BLaER1 (cell line): ENCODE measurements at regions not wholly inside any gene's neighbourhood (a gene's known extent, or its start where the extent isn't known, plus 50 kb on each side); places are given as distances from the start of the nearest gene placed in this dataset.

Experiments used
- H3K27ac ChIP-seq: shearing (Covaris generic); formaldehyde crosslinking; 2 replicates; pipeline ENCODE4 v1.8.1; 2022
- H3K27me3 ChIP-seq: shearing (Covaris generic); formaldehyde crosslinking; 2 replicates; pipeline ENCODE4 v1.8.1; 2022
- H3K36me3 ChIP-seq: shearing (Covaris generic); formaldehyde crosslinking; 2 replicates; pipeline ENCODE4 v1.8.1; 2022
- H3K4me1 ChIP-seq: shearing (Covaris generic); formaldehyde crosslinking; 2 replicates; pipeline ENCODE4 v1.8.1; 2022
- H3K4me2 ChIP-seq: shearing (Covaris generic); formaldehyde crosslinking; 2 replicates; pipeline ENCODE4 v1.8.1; 2022
- H3K4me3 ChIP-seq: shearing (Covaris generic); formaldehyde crosslinking; 2 replicates; pipeline ENCODE4 v1.8.1; 2022
- H3K9ac ChIP-seq: shearing (Covaris generic); formaldehyde crosslinking; 2 replicates; pipeline ENCODE4 v1.8.1; 2022
- H3K9me3 ChIP-seq: shearing (Covaris generic); formaldehyde crosslinking; 2 replicates; pipeline ENCODE4 v1.8.1; 2022
- H4K20me1 ChIP-seq: shearing (Covaris generic); formaldehyde crosslinking; 2 replicates; pipeline ENCODE4 v1.8.1; 2022
- Cebpa-rat ChIP-seq: shearing (Covaris generic); IDR thresholded peaks from 2 replicates; pipeline ENCODE4 v1.8.1; 2022

DNA sequence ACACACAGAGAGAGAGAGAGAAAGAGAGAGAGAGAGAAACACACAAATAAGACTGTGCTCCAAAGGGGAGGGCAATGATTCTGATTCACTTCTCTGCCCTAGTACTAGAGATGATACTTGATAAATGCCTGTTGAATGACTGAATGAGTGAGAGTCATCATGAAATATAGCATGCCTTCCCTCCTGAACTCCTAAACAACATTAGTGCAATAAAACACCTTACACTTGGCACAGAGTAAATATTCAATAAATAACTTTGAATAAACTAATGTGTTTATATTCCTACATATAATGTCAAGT is 511.2 kb upstream of the RAG2 start:
- no peaks in the 10 kb centered on the region for H3K36me3 ChIP-seq

DNA sequence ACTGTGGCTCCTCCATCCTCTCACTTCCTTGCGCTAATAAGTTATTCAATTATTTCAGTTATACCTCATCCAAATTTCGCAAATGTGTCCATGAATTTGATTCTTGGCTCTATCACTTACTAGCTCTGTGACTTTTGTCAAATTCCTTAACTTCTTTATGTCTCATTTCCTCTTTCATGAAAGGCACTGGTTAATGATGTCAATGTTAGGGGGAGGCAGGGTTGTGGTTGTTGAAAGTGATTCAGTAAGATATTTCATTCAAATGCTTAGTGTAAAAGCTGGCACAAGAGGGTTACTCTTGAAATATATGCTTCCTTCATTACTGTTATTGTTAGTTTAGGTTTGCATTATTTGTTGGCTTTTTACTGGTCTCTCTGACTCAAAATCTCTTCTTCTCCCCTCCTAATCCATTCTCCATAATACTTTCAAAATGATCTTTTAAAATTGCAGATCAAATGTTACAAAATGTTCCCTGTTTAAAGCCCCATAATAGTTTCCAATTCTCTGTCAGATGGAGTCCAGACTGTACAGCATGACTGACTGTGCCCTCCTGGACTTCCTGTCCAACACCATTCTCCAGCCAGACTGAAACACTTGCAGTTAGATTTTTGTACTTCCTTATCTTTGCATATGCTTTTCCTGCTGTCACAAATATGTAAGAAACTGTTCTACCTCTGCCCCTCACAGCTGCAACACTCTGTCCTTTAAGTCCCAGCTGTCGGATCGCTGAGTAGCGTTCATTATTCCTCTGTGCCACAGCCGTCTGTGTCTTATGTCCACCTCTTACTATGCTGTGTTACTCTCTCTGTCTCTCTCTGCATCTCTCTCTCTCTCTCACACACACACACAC is 510.6 kb upstream of the RAG2 start:
- no peak overlapping the region for H3K9ac ChIP-seq
- H3K4me1 ChIP-seq, result no peaks in the 10 kb centered on the region
- no peaks in the 10 kb centered on the region for H4K20me1 ChIP-seq
- H3K27me3 ChIP-seq, result no peaks in the 10 kb centered on the region
- no peak for TF ChIP-seq Cebpa-rat
- no peaks in the 10 kb centered on the region for H3K9me3 ChIP-seq
- no peak overlapping the region for H3K4me3 ChIP-seq
- H3K36me3 ChIP-seq, result no peaks in the 10 kb centered on the region
- H3K27ac ChIP-seq, result no peak overlapping the region
- no peak overlapping the region for H3K4me2 ChIP-seq

More for the DNA sequence above, 511.2 kb upstream of the RAG2 start:
- Histone ChIP-seq H4K20me1 (no peaks in the 10 kb centered on the region), H3K4me2 (no peak overlapping the region), H3K9me3 (no peaks in the 10 kb centered on the region), H3K27ac (no peak overlapping the region), H3K4me1 (no peaks in the 10 kb centered on the region), H3K27me3 (no peaks in the 10 kb centered on the region), H3K9ac (no peak overlapping the region), H3K4me3 (no peak overlapping the region)
- TF ChIP-seq Cebpa-rat, result no peak

DNA sequence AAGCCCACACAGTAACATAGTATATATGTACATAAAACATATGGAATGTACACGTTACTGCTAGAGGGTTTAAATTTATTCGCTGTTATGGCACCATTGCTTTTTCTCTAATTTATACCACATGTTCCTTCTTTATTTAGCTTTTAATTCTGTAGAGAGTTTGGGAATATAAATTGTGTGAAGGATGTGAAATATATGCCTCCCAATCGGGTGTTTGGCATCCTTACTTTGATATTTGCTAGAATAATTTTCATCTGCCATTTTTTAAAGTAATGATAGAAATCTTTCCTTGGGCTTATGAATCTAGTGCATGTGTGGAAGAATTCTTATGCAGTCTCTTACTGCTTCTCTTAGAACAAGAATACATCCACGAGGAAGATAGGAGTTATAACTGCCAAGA is 509.8 kb upstream of the RAG2 start:
- Histone ChIP-seq H3K27me3 (no peaks in the 10 kb centered on the region), H4K20me1 (no peaks in the 10 kb centered on the region), H3K36me3 (no peaks in the 10 kb centered on the region), H3K9ac (no peak overlapping the region), H3K4me2 (no peak overlapping the region), H3K9me3 (no peaks in the 10 kb centered on the region), H3K4me1 (no peaks in the 10 kb centered on the region), H3K4me3 (no peak overlapping the region), H3K27ac (no peak overlapping the region)
- TF ChIP-seq Cebpa-rat, result no peak

DNA sequence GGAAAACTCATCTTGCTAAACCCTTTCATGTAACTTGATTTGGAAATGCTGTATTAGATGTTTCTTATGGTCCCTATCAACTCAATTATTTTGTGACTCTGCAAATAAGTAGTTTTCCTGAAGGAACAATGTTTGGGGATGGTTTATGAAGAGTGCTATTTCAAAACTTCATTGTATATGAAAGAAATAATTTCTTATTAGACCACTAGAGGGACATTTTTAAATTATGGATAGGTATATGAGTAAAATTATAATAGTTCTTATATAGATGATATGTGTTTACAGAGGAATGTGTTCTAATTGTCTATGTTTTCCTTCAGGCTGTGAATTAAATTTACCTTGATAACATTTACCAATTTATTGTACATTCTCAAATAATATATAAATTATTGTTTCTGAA is 509.4 kb upstream of the RAG2 start:
- TF ChIP-seq Cebpa-rat, result no peak
- Histone ChIP-seq H3K9me3 (no peaks in the 10 kb centered on the region), H3K27ac (no peak overlapping the region), H4K20me1 (no peaks in the 10 kb centered on the region), H3K4me1 (no peaks in the 10 kb centered on the region), H3K4me3 (no peak overlapping the region), H3K27me3 (no peaks in the 10 kb centered on the region), H3K4me2 (no peak overlapping the region), H3K36me3 (no peaks in the 10 kb centered on the region), H3K9ac (no peak overlapping the region)

DNA sequence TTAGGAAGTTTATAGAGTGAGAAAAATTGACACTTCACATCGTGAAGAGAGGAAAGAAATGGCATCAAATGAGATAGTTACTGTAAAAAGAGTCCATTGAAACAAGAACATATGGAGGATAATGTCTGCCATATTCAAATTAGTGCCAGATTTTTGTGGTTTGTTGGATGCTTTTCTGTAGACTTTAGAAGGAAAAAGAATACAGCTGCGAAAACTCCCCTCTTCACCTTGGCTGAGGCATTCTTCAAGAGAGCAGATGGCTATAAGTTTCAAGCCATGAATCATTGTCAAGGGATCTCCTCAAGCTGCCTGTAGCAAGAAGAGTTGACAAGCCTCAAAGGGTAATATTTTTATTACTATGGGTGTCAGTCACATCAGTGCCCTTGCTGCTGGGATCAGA is 507.4 kb upstream of the RAG2 start:
- no peak overlapping the region for H3K4me3 ChIP-seq
- no peaks in the 10 kb centered on the region for H3K27me3 ChIP-seq
- no peaks in the 10 kb centered on the region for H3K4me1 ChIP-seq
- no peaks in the 10 kb centered on the region for H3K9me3 ChIP-seq
- no peak overlapping the region for H3K4me2 ChIP-seq
- H3K27ac ChIP-seq, result no peak overlapping the region
- H3K9ac ChIP-seq, result no peak overlapping the region
- H4K20me1 ChIP-seq, result no peaks in the 10 kb centered on the region
- H3K36me3 ChIP-seq, result no peaks in the 10 kb centered on the region
- TF ChIP-seq Cebpa-rat, result no peak

DNA sequence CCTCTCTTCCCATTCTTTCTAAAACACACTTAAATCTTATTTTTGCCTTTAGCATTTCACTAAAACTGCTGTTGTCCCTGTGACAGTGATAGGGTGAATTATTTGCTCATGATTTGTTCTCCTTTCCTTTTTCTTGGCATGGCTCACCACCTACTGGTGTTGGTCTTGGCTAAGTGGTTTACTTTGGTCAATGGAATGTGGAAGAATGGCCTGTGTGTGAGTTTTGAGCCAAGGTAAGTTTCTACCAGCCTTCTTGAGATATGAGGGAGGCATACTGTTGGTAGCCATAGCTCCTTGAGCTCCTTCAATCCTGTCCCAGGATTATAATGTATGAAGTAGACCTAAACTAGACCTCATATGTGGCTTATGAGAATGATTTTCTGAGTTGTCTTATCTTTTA is 506.3 kb upstream of the RAG2 start:
- TF ChIP-seq Cebpa-rat, result no peak
- H3K9ac ChIP-seq, result no peak overlapping the region
- H3K4me3 ChIP-seq, result no peak overlapping the region
- no peaks in the 10 kb centered on the region for H3K36me3 ChIP-seq
- H3K27ac ChIP-seq, result no peak overlapping the region
- no peak overlapping the region for H3K4me2 ChIP-seq
- H3K9me3 ChIP-seq, result no peaks in the 10 kb centered on the region
- no peaks in the 10 kb centered on the region for H3K4me1 ChIP-seq
- no peaks in the 10 kb centered on the region for H3K27me3 ChIP-seq
- H4K20me1 ChIP-seq, result no peaks in the 10 kb centered on the region

DNA sequence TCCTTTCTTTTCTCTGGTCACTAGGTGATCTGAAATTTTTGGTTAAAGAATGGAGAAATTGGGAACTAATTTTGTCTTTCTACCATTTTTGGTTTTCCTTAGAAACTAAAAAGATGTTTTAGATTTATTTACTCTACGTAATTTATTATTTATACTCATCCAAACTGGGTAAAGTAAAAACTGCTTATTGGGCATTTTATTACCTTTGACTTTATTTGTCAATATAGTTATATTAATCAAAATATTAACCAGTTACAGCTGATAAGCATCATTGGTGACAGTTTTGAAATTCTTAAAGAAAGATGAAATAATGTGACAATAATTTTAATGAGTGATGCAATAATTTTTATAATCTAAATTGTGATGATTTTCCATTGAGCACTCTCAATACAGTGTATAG is 502.0 kb upstream of the RAG2 start:
- H3K36me3 ChIP-seq, result no peaks in the 10 kb centered on the region
- no peak for TF ChIP-seq Cebpa-rat
- no peaks in the 10 kb centered on the region for H3K27me3 ChIP-seq
- no peaks in the 10 kb centered on the region for H4K20me1 ChIP-seq
- H3K9ac ChIP-seq, result no peak overlapping the region
- H3K4me3 ChIP-seq, result no peak overlapping the region
- H3K4me2 ChIP-seq, result no peak overlapping the region
- no peak overlapping the region for H3K27ac ChIP-seq
- no peaks in the 10 kb centered on the region for H3K9me3 ChIP-seq
- no peaks in the 10 kb centered on the region for H3K4me1 ChIP-seq

DNA sequence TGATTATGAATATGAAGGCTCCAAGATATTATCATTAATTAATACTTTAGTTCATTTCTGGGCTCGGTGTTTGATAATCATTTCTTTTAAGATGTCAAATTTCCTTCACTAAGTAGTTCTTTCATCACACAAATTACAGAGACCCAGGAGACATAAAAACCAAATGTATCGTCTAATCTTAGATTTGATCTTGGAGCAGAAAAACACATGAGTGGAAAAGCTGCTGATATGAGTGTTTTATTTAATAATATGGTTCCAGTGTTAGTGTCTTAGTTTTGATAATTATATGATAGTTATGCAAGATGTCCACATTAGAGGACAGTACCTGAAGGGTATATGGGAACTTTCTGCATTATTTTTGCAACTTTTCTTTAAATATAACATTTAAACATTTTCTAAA is 494.5 kb upstream of the RAG2 start:
- Histone ChIP-seq H4K20me1 (no peaks in the 10 kb centered on the region), H3K36me3 (no peaks in the 10 kb centered on the region), H3K27me3 (no peaks in the 10 kb centered on the region), H3K9me3 (no peaks in the 10 kb centered on the region), H3K9ac (no peak overlapping the region), H3K4me3 (no peak overlapping the region), H3K4me1 (no peaks in the 10 kb centered on the region), H3K27ac (no peak overlapping the region), H3K4me2 (no peak overlapping the region)
- no peak for TF ChIP-seq Cebpa-rat

DNA sequence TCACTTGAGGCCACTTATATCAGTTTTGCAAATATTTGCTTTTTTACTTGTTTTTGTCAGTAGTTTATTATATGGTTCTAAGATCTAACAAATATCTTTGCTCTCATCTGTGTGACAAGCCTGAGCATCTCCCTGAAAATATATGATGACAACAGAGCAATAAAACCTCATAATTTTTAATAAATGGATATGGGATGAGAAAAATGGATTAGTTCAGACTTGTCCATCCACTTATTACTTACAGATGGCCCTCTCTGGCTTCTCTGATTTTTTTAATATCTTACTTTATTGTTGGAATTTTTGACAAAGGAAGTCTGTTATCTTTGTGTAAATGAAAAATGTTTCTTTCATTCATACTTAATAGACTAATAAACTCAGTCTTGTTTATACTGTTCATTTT is 491.4 kb upstream of the RAG2 start:
- no peaks in the 10 kb centered on the region for H3K27me3 ChIP-seq
- no peak overlapping the region for H3K4me3 ChIP-seq
- no peak overlapping the region for H3K27ac ChIP-seq
- H3K9ac ChIP-seq, result no peak overlapping the region
- H3K36me3 ChIP-seq, result no peaks in the 10 kb centered on the region
- H3K4me1 ChIP-seq, result no peaks in the 10 kb centered on the region
- H3K4me2 ChIP-seq, result no peak overlapping the region
- no peaks in the 10 kb centered on the region for H4K20me1 ChIP-seq
- TF ChIP-seq Cebpa-rat, result no peak
- no peaks in the 10 kb centered on the region for H3K9me3 ChIP-seq

DNA sequence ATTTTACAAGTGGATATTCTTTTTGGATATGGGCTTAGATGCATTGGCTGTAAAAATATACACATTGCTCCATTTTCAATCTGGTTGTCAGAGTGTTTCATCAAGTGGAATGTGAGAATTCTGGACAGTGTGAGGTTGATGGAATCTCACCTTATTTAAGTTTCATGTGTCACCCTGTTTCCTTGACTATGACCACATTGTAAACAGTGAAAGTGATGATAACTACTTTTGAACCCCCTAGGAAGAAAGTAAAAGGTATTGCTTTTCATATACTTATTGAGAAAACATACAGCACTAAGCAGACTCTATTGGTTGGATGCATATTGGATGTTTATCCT is 490.5 kb upstream of the RAG2 start:
- Histone ChIP-seq H3K9me3 (no peaks in the 10 kb centered on the region), H3K27me3 (no peaks in the 10 kb centered on the region), H3K4me3 (no peak overlapping the region), H3K4me1 (no peaks in the 10 kb centered on the region), H4K20me1 (no peaks in the 10 kb centered on the region), H3K36me3 (no peaks in the 10 kb centered on the region), H3K27ac (no peak overlapping the region), H3K4me2 (no peak overlapping the region), H3K9ac (no peak overlapping the region)
- TF ChIP-seq Cebpa-rat, result no peak
